K562 (cell line): ENCODE measurements at regions not wholly inside any gene's neighbourhood (a gene's known extent, or its start where the extent isn't known, plus 50 kb on each side); places are given as distances from the start of the nearest gene placed in this dataset.

Experiments used
- CHCHD3 ChIP-seq: fragments of 250-450 bp; sonication (Bioruptor Pico); IDR thresholded peaks from 2 replicates; pipeline ENCODE4 v2.1.2; 2022; ENCODE audit warnings: mild to moderate bottlenecking
- FOS ChIP-seq: IDR thresholded peaks from 3 replicates; pipeline ENCODE4 v1.6.1; 2011; ENCODE audit not compliant: insufficient read length; ENCODE audit errors: extremely low read depth
- LEF1 ChIP-seq: fragments of 450-650 bp; IDR thresholded peaks from 2 replicates; pipeline ENCODE4 v1.6.1; 2016; ENCODE audit warnings: mild to moderate bottlenecking
- MXI1 ChIP-seq: IDR thresholded peaks from 2 replicates; pipeline ENCODE4 v1.6.1; 2011; ENCODE audit warnings: low read depth, mild to moderate bottlenecking, improper control_type of control experiment, low read length
- MYC ChIP-seq, 2 experiments: fragments of 250-450 bp in 1 of 2; sonication (Bioruptor Pico) in 1 of 2; IDR thresholded peaks; 2 replicates each; pipeline versions ENCODE4 v1.5.1 to v1.6.1; 2012 to 2021; ENCODE audit warnings: low read depth in 2 of 2, borderline replicate concordance in 1 of 2, improper control_type of control experiment in 1 of 2, low read length in 1 of 2, mild to moderate bottlenecking in 1 of 2, moderate library complexity in 1 of 2
- NR2C1 ChIP-seq, 2 experiments: fragments of 450-650 bp; IDR thresholded peaks; 2 replicates each; pipeline ENCODE4 v1.6.1; 2017; ENCODE audit warnings: mild to moderate bottlenecking in 2 of 2, antibody characterized with exemption in 1 of 2, inconsistent platforms in 1 of 2, missing compliant biosample characterization in 1 of 2, missing genetic modification characterization in 1 of 2
- YY1 ChIP-seq, 3 experiments: IDR thresholded peaks; 2 replicates each; pipeline ENCODE4 v1.6.1; 2011; ENCODE audit warnings: low read length in 2 of 3, mild to moderate bottlenecking in 2 of 3, moderate library complexity in 2 of 3, borderline replicate concordance in 1 of 3, control low read depth in 1 of 3, low read depth in 1 of 3; ENCODE audit not compliant: insufficient read depth in 3 of 3, insufficient replicate concordance in 2 of 3, control insufficient read depth in 1 of 3, insufficient read length in 1 of 3; ENCODE audit errors: extremely low read depth in 1 of 3
- TF ChIP-seq, protein P1 (sequence below): conservative IDR thresholded peaks from 2 replicates; pipeline ENCODE4 v1.6.1; 2011; ENCODE audit warnings: low read depth, mild to moderate bottlenecking, low read length; ENCODE audit not compliant: control insufficient read depth
- TF ChIP-seq, protein P2 (sequence below), 2 experiments: fragments of 450-650 bp; formaldehyde crosslinking in 1 of 2; IDR thresholded peaks; 2 replicates each; pipeline versions ENCODE4 v1.4.0 to v1.6.1; 2014 to 2020; ENCODE audit warnings: mild to moderate bottlenecking in 2 of 2, borderline replicate concordance in 1 of 2, low read depth in 1 of 2
- TF ChIP-seq, protein P3 (sequence below), 2 experiments: fragments of 150-350 bp in 1 of 2; IDR thresholded peaks; 2 replicates each; pipeline ENCODE4 v1.6.1; 2012 to 2016; ENCODE audit warnings: low read depth in 2 of 2, low read length in 2 of 2, mild to moderate bottlenecking in 1 of 2, moderate library complexity in 1 of 2

DNA sequence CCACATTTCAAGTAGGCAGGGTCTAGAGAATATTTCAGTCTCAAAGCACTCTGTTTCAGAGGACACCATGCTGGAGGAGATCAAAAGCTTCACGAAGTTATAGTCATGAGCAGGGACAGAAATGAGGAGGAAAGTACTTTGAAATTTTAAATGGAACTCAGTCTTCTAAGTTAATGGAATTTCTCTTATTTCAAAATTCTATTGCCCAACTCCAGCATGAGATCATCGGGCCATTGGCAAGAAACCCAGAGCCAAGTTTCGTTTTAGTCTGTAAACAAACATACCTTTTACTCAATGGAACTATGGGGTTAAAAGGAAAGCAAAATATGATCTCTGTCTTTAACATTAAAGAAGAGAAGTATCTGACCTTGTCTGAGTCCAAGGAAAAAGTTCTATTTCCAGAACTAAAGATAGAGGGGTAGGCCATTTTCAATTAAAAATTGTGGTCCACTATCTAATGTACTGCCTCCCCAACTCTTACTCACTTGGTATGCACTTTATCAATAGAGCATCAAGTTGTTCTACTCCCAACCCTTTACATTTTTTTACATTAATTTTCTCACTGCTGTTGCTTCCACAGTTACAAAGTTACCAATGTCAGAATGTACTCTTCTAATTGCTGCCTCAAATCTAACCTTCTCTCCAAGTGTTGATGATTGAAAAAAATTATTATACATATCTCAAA lies 235.3 kb upstream of the NRSN1 start:
- TF ChIP-seq YY1 (IDR thresholded peaks at IDR 0.05; ENCODE audit: borderline replicate concordance in 1 of 3, control insufficient read depth in 1 of 3, extremely low read depth in 1 of 3, insufficient read depth in 3 of 3, insufficient read length in 1 of 3, insufficient replicate concordance in 2 of 3, low read depth in 1 of 3, low read length in 2 of 3) (no peak), NR2C1 (IDR thresholded peaks at IDR 0.05) (no peak), NR2C1 (tag; IDR thresholded peaks at IDR 0.05) (no peak), MXI1 (no peak), FOS (no peak), CHCHD3 (CRISPR knock-in tag) (no peak), LEF1 (no peak), MYC (IDR thresholded peaks at IDR 0.05; ENCODE audit: low read depth, low read length) (no peak), MYC (CRISPR knock-in tag; IDR thresholded peaks at IDR 0.05; ENCODE audit: borderline replicate concordance, low read depth) (no peak)
- TF ChIP-seq, protein P1, sequence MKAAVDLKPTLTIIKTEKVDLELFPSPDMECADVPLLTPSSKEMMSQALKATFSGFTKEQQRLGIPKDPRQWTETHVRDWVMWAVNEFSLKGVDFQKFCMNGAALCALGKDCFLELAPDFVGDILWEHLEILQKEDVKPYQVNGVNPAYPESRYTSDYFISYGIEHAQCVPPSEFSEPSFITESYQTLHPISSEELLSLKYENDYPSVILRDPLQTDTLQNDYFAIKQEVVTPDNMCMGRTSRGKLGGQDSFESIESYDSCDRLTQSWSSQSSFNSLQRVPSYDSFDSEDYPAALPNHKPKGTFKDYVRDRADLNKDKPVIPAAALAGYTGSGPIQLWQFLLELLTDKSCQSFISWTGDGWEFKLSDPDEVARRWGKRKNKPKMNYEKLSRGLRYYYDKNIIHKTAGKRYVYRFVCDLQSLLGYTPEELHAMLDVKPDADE = no peak
- TF ChIP-seq, protein P2, sequence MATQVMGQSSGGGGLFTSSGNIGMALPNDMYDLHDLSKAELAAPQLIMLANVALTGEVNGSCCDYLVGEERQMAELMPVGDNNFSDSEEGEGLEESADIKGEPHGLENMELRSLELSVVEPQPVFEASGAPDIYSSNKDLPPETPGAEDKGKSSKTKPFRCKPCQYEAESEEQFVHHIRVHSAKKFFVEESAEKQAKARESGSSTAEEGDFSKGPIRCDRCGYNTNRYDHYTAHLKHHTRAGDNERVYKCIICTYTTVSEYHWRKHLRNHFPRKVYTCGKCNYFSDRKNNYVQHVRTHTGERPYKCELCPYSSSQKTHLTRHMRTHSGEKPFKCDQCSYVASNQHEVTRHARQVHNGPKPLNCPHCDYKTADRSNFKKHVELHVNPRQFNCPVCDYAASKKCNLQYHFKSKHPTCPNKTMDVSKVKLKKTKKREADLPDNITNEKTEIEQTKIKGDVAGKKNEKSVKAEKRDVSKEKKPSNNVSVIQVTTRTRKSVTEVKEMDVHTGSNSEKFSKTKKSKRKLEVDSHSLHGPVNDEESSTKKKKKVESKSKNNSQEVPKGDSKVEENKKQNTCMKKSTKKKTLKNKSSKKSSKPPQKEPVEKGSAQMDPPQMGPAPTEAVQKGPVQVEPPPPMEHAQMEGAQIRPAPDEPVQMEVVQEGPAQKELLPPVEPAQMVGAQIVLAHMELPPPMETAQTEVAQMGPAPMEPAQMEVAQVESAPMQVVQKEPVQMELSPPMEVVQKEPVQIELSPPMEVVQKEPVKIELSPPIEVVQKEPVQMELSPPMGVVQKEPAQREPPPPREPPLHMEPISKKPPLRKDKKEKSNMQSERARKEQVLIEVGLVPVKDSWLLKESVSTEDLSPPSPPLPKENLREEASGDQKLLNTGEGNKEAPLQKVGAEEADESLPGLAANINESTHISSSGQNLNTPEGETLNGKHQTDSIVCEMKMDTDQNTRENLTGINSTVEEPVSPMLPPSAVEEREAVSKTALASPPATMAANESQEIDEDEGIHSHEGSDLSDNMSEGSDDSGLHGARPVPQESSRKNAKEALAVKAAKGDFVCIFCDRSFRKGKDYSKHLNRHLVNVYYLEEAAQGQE (IDR thresholded peaks at IDR 0.05; ENCODE audit: borderline replicate concordance) = no peak
- TF ChIP-seq, protein P2 (CRISPR knock-in tag; IDR thresholded peaks at IDR 0.05; ENCODE audit: low read depth) = no peak
- TF ChIP-seq, protein P3, sequence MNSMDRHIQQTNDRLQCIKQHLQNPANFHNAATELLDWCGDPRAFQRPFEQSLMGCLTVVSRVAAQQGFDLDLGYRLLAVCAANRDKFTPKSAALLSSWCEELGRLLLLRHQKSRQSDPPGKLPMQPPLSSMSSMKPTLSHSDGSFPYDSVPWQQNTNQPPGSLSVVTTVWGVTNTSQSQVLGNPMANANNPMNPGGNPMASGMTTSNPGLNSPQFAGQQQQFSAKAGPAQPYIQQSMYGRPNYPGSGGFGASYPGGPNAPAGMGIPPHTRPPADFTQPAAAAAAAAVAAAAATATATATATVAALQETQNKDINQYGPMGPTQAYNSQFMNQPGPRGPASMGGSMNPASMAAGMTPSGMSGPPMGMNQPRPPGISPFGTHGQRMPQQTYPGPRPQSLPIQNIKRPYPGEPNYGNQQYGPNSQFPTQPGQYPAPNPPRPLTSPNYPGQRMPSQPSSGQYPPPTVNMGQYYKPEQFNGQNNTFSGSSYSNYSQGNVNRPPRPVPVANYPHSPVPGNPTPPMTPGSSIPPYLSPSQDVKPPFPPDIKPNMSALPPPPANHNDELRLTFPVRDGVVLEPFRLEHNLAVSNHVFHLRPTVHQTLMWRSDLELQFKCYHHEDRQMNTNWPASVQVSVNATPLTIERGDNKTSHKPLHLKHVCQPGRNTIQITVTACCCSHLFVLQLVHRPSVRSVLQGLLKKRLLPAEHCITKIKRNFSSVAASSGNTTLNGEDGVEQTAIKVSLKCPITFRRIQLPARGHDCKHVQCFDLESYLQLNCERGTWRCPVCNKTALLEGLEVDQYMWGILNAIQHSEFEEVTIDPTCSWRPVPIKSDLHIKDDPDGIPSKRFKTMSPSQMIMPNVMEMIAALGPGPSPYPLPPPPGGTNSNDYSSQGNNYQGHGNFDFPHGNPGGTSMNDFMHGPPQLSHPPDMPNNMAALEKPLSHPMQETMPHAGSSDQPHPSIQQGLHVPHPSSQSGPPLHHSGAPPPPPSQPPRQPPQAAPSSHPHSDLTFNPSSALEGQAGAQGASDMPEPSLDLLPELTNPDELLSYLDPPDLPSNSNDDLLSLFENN (IDR thresholded peaks at IDR 0.05; ENCODE audit: low read depth in 2 of 2, low read length in 2 of 2) = no peak
